ENCODE measurements at regions not wholly inside any gene's neighbourhood (a gene's known extent, or its start where the extent isn't known, plus 50 kb on each side); places are given as distances from the start of the nearest gene placed in this dataset.
"Not testable (repeated sequence)": the region's sequence is repeated elsewhere in the genome, so short reads cannot be mapped to it uniquely, and the experiment has no call there.

- Histone ChIP-seq H2AK5ac (ENCODE audit: low read depth, low read length) (no peak overlapping the region), H3K4me1 (ENCODE audit: control insufficient read depth, insufficient read depth, low read length) (no peaks in the 10 kb centered on the region), H3K4ac (ENCODE audit: low read depth, low read length) (no peak overlapping the region), H3K9me1 (ENCODE audit: insufficient read depth, low read length) (no peaks in the 10 kb centered on the region), H2AFZ (replicated peaks; ENCODE audit: low read length, poor library complexity) (no peak overlapping the region), H4K20me1 (ENCODE audit: insufficient read depth, low read length) (no peaks in the 10 kb centered on the region), H2BK15ac (ENCODE audit: low read depth, low read length) (no peak overlapping the region), H2AK9ac (replicated peaks; ENCODE audit: low read depth, low read length, poor library complexity) (no peak overlapping the region), H3K4me2 (ENCODE audit: low read depth, low read length) (no peak overlapping the region), H4K8ac (ENCODE audit: low read depth in 2 of 2, low read length in 2 of 2) (no peak overlapping the region), H2BK20ac (ENCODE audit: low read depth, low read length) (no peak overlapping the region), H4K91ac (ENCODE audit: insufficient read depth, low read depth, low read length) (no peak overlapping the region), H3K9me3 (ENCODE audit: control insufficient read depth, insufficient read depth, low read length) (no peaks in the 10 kb centered on the region; the same call in 1 of the 2 replicates), H2BK120ac (ENCODE audit: low read depth, low read length) (no peak overlapping the region), H3K23ac (ENCODE audit: low read depth, low read length) (no peak overlapping the region), H3K56ac (ENCODE audit: extremely low read depth, insufficient read depth, low read length) (no peak overlapping the region), H3K79me1 (ENCODE audit: low read depth in 1 of 2, low read length in 2 of 2) (no peaks in the 10 kb centered on the region), H3K14ac (replicated peaks; ENCODE audit: low read depth, low read length) (no peak overlapping the region), H3K9ac (ENCODE audit: low read depth, low read length) (no peak overlapping the region), H3K27ac (ENCODE audit: insufficient read depth, low read length) (no peak overlapping the region), H2BK5ac (ENCODE audit: low read depth, low read length, poor library complexity, severe bottlenecking) (no peak overlapping the region), H3K36me3 (ENCODE audit: control insufficient read depth, insufficient read depth, low read length) (no peaks in the 10 kb centered on the region), H3K18ac (ENCODE audit: low read depth, low read length) (no peak overlapping the region), H3K27me3 (ENCODE audit: control insufficient read depth, insufficient read depth, low read length) (no peaks in the 10 kb centered on the region), H4K5ac (ENCODE audit: low read depth, low read length) (no peak overlapping the region), H3K4me3 (ENCODE audit: insufficient read depth, low read depth, low read length) (no peak overlapping the region)
- WGBS, 2 experiments (ENCODE audit: extremely low coverage in 2 of 2, insufficient read length in 1 of 2): 20% methylated on average over 1 of the region's 4 CpGs; no CpG with 5 or more reads in 1 of the 2 experiments
- CTCF ChIA-PET: no interaction called here
- ATAC-seq (ENCODE audit: low read depth): no peak
- DNase-seq: no peak
- intact Hi-C loops (cut with micrococcal nuclease): no loop called here
- dilution Hi-C loops (cut with HindIII; ENCODE audit: low sequenced_read_pairs, unreplicated experiment): no loop called here
- no peak for TF ChIP-seq MXI1 (IDR thresholded peaks at IDR 0.05; ENCODE audit: borderline replicate concordance, low read depth, low read length)
- no peak for TF ChIP-seq CEBPB (IDR thresholded peaks at IDR 0.05; ENCODE audit: low read depth, low read length)
- TF ChIP-seq RCOR1 (IDR thresholded peaks at IDR 0.05; ENCODE audit: insufficient replicate concordance, low read length): no peak
- POLR2A ChIA-PET (ENCODE audit: unreplicated experiment): no interaction called here
- in situ Hi-C loops (cut with MboI; ENCODE audit: low sequenced_read_pairs): no loop called here
- no TSS peak for BruUV-seq (replicated peaks)
Observed at GRCh38 chrX:99242001-99242400, 1168.1 kb downstream of the PCDH19 start.

DNA sequence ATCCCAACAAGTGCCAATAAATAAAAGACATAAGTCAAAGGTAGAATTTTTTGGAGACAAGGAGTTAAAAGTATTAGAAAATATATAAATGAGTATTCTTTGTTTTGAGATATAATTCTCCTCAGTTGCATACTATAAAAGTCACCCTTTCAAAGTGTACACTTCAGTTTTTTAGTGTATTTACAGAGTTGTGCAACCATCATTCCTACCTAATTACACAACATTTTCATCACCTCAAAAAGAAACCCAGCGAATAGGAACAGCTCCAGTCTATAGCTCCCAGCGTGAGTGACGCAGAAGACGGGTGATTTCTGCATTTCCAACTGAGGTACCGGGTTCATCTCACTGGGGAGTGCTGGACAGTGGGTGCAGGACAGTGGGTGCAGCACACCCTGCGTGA lies 1175.7 kb downstream of the PCDH19 start:
- H4K5ac ChIP-seq (ENCODE audit: low read depth, low read length); H2BK15ac ChIP-seq (ENCODE audit: low read depth, low read length); H2AK5ac ChIP-seq (ENCODE audit: low read depth, low read length); POLR2A ChIA-PET (ENCODE audit: unreplicated experiment); H3K27ac ChIP-seq (ENCODE audit: insufficient read depth, low read length); H3K9me3 ChIP-seq (ENCODE audit: control insufficient read depth, insufficient read depth, low read length); H3K56ac ChIP-seq (ENCODE audit: extremely low read depth, insufficient read depth, low read length); in situ Hi-C loops (cut with MboI; ENCODE audit: low sequenced_read_pairs); H2AFZ ChIP-seq (replicated peaks; ENCODE audit: low read length, poor library complexity); H3K36me3 ChIP-seq (ENCODE audit: control insufficient read depth, insufficient read depth, low read length); CTCF ChIA-PET; H3K23ac ChIP-seq (ENCODE audit: low read depth, low read length); H4K20me1 ChIP-seq (ENCODE audit: insufficient read depth, low read length); H3K4ac ChIP-seq (ENCODE audit: low read depth, low read length); dilution Hi-C loops (cut with HindIII; ENCODE audit: low sequenced_read_pairs, unreplicated experiment); H3K14ac ChIP-seq (replicated peaks; ENCODE audit: low read depth, low read length); DNase-seq; H2BK5ac ChIP-seq (ENCODE audit: low read depth, low read length, poor library complexity, severe bottlenecking); H4K91ac ChIP-seq (ENCODE audit: insufficient read depth, low read depth, low read length); H2BK120ac ChIP-seq (ENCODE audit: low read depth, low read length); H3K4me3 ChIP-seq (ENCODE audit: insufficient read depth, low read depth, low read length); H3K9ac ChIP-seq (ENCODE audit: low read depth, low read length); intact Hi-C loops (cut with micrococcal nuclease); BruUV-seq (replicated peaks); H3K4me1 ChIP-seq (ENCODE audit: control insufficient read depth, insufficient read depth, low read length); H3K27me3 ChIP-seq (ENCODE audit: control insufficient read depth, insufficient read depth, low read length); H3K18ac ChIP-seq (ENCODE audit: low read depth, low read length); H2BK20ac ChIP-seq (ENCODE audit: low read depth, low read length); H3K4me2 ChIP-seq (ENCODE audit: low read depth, low read length); H2AK9ac ChIP-seq (replicated peaks; ENCODE audit: low read depth, low read length, poor library complexity); H3K79me1 ChIP-seq (ENCODE audit: low read depth in 1 of 2, low read length in 2 of 2); H4K8ac ChIP-seq (ENCODE audit: low read depth in 2 of 2, low read length in 2 of 2); ATAC-seq (ENCODE audit: low read depth); H3K9me1 ChIP-seq (ENCODE audit: insufficient read depth, low read length): not testable (repeated sequence)
- no CpG with 5 or more reads among the region's 6 CpGs for WGBS, 2 experiments (ENCODE audit: extremely low coverage in 2 of 2, insufficient read length in 1 of 2)

Measured in IMR-90 (cell line).